ENCODE measurements at regions not wholly inside any gene's neighbourhood (a gene's known extent, or its start where the extent isn't known, plus 50 kb on each side); places are given as distances from the start of the nearest gene placed in this dataset.

DNA sequence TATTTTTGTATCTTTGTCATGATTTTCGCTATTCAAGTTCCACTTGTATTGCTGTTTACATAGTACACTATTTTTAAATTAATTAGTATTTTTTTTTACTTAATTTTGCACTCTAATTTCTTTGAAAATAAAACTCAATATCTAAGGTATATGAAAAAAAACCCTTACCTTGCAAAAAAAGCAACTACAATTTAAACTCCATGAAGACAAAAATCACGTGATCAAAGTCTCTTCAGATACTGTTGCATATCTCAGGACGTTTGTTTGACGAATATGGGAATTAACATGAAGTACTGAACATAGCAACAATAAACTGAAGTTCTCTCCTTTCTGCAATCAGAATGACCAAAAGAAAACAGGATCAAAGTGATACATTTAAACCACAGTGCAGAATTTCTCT is 968.4 kb upstream of the SEL1L start:
- H3K9me3 Mint-ChIP-seq: peaks cover 9% of the 10 kb centered on the region
- no peak overlapping the region for H3K4me3 Mint-ChIP-seq
- H3K36me3 Mint-ChIP-seq: peaks cover 2% of the 10 kb centered on the region; the same call in 1 of the 2 replicates
- no peak for DNase-seq (ENCODE audit: low spot score)
- no peak for ATAC-seq
- TF ChIP-seq, protein P1, sequence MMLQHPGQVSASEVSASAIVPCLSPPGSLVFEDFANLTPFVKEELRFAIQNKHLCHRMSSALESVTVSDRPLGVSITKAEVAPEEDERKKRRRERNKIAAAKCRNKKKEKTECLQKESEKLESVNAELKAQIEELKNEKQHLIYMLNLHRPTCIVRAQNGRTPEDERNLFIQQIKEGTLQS (CRISPR knock-in tag; conservative IDR thresholded peaks at IDR 0.05): no peak
- TF ChIP-seq TEAD1 (CRISPR knock-in tag; IDR thresholded peaks at IDR 0.05): no peak
- TF ChIP-seq, protein P2, sequence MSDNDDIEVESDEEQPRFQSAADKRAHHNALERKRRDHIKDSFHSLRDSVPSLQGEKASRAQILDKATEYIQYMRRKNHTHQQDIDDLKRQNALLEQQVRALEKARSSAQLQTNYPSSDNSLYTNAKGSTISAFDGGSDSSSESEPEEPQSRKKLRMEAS (CRISPR knock-in tag; IDR thresholded peaks at IDR 0.05): no peak
- TF ChIP-seq, protein P3, sequence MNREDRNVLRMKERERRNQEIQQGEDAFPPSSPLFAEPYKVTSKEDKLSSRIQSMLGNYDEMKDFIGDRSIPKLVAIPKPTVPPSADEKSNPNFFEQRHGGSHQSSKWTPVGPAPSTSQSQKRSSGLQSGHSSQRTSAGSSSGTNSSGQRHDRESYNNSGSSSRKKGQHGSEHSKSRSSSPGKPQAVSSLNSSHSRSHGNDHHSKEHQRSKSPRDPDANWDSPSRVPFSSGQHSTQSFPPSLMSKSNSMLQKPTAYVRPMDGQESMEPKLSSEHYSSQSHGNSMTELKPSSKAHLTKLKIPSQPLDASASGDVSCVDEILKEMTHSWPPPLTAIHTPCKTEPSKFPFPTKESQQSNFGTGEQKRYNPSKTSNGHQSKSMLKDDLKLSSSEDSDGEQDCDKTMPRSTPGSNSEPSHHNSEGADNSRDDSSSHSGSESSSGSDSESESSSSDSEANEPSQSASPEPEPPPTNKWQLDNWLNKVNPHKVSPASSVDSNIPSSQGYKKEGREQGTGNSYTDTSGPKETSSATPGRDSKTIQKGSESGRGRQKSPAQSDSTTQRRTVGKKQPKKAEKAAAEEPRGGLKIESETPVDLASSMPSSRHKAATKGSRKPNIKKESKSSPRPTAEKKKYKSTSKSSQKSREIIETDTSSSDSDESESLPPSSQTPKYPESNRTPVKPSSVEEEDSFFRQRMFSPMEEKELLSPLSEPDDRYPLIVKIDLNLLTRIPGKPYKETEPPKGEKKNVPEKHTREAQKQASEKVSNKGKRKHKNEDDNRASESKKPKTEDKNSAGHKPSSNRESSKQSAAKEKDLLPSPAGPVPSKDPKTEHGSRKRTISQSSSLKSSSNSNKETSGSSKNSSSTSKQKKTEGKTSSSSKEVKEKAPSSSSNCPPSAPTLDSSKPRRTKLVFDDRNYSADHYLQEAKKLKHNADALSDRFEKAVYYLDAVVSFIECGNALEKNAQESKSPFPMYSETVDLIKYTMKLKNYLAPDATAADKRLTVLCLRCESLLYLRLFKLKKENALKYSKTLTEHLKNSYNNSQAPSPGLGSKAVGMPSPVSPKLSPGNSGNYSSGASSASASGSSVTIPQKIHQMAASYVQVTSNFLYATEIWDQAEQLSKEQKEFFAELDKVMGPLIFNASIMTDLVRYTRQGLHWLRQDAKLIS (CRISPR knock-in tag; IDR thresholded peaks at IDR 0.05; ENCODE audit: borderline replicate concordance): no peak
- TF ChIP-seq ATF1 (CRISPR knock-in tag; IDR thresholded peaks at IDR 0.05): no peak
- no peak for TF ChIP-seq EMX1 (CRISPR knock-in tag; IDR thresholded peaks at IDR 0.05)
- ChIA-PET CTCF (no interaction called here), POLR2A (no interaction called here)
- no peaks in the 10 kb centered on the region for H3K27me3 Mint-ChIP-seq (ENCODE audit: low read depth)
- no peak overlapping the region for H3K27ac Mint-ChIP-seq
- no peaks in the 10 kb centered on the region for H3K4me1 Mint-ChIP-seq

DNA sequence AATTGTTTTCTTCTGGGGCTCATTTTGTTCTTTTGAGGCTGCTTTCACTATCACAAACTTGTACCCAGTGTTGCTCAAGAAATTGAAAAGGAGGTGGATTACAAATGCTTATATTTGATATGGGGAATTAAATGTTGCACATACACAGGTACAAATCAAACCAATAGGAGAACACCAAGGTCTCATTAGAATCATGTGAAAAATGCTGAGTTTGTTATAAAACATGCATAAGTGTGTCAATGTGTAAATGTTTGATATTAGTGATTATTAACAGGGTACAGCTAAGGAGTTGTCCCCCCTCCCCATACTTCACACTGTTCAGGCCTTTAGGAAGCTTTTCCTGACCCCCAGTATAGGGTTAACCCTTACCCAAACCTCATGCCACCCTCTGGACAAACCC is 971.2 kb upstream of the SEL1L start:
- Mint-ChIP-seq H3K27me3 (ENCODE audit: low read depth) (no peaks in the 10 kb centered on the region), H3K9me3 (peaks cover 24% of the 10 kb centered on the region), H3K36me3 (peaks cover 13% of the 10 kb centered on the region), H3K4me1 (peaks cover 3% of the 10 kb centered on the region), H3K27ac (no peak overlapping the region), H3K4me3 (no peak overlapping the region)
- ChIA-PET POLR2A (no interaction called here), CTCF (no interaction called here)
- no peak for DNase-seq (ENCODE audit: low spot score)
- no peak for ATAC-seq
- TF ChIP-seq CREB1 (CRISPR knock-in tag; IDR thresholded peaks at IDR 0.05) (no peak), MXD4 (CRISPR knock-in tag; IDR thresholded peaks at IDR 0.05; ENCODE audit: borderline replicate concordance) (no peak), GABPB1 (CRISPR knock-in tag; IDR thresholded peaks at IDR 0.05) (no peak), ZNF416 (CRISPR knock-in tag; IDR thresholded peaks at IDR 0.05) (no peak), ZNF219 (CRISPR knock-in tag; IDR thresholded peaks at IDR 0.05; ENCODE audit: borderline replicate concordance) (no peak), TCF7 (CRISPR knock-in tag; IDR thresholded peaks at IDR 0.05; ENCODE audit: low read depth) (no peak), ESRRA (CRISPR knock-in tag; IDR thresholded peaks at IDR 0.05; ENCODE audit: borderline replicate concordance) (no peak), ELF4 (CRISPR knock-in tag; IDR thresholded peaks at IDR 0.05; ENCODE audit: low read depth) (no peak)
- TF ChIP-seq, protein P4, sequence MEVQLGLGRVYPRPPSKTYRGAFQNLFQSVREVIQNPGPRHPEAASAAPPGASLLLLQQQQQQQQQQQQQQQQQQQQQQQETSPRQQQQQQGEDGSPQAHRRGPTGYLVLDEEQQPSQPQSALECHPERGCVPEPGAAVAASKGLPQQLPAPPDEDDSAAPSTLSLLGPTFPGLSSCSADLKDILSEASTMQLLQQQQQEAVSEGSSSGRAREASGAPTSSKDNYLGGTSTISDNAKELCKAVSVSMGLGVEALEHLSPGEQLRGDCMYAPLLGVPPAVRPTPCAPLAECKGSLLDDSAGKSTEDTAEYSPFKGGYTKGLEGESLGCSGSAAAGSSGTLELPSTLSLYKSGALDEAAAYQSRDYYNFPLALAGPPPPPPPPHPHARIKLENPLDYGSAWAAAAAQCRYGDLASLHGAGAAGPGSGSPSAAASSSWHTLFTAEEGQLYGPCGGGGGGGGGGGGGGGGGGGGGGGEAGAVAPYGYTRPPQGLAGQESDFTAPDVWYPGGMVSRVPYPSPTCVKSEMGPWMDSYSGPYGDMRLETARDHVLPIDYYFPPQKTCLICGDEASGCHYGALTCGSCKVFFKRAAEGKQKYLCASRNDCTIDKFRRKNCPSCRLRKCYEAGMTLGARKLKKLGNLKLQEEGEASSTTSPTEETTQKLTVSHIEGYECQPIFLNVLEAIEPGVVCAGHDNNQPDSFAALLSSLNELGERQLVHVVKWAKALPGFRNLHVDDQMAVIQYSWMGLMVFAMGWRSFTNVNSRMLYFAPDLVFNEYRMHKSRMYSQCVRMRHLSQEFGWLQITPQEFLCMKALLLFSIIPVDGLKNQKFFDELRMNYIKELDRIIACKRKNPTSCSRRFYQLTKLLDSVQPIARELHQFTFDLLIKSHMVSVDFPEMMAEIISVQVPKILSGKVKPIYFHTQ (CRISPR knock-in tag; IDR thresholded peaks at IDR 0.05): no peak
- TF ChIP-seq, protein P5, sequence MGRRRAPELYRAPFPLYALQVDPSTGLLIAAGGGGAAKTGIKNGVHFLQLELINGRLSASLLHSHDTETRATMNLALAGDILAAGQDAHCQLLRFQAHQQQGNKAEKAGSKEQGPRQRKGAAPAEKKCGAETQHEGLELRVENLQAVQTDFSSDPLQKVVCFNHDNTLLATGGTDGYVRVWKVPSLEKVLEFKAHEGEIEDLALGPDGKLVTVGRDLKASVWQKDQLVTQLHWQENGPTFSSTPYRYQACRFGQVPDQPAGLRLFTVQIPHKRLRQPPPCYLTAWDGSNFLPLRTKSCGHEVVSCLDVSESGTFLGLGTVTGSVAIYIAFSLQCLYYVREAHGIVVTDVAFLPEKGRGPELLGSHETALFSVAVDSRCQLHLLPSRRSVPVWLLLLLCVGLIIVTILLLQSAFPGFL (CRISPR knock-in tag; IDR thresholded peaks at IDR 0.05; ENCODE audit: borderline replicate concordance): no peak
- TF ChIP-seq, protein P6, sequence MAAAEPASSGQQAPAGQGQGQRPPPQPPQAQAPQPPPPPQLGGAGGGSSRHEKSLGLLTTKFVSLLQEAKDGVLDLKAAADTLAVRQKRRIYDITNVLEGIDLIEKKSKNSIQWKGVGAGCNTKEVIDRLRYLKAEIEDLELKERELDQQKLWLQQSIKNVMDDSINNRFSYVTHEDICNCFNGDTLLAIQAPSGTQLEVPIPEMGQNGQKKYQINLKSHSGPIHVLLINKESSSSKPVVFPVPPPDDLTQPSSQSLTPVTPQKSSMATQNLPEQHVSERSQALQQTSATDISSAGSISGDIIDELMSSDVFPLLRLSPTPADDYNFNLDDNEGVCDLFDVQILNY (CRISPR knock-in tag; IDR thresholded peaks at IDR 0.05): no peak
- TF ChIP-seq, protein P7, sequence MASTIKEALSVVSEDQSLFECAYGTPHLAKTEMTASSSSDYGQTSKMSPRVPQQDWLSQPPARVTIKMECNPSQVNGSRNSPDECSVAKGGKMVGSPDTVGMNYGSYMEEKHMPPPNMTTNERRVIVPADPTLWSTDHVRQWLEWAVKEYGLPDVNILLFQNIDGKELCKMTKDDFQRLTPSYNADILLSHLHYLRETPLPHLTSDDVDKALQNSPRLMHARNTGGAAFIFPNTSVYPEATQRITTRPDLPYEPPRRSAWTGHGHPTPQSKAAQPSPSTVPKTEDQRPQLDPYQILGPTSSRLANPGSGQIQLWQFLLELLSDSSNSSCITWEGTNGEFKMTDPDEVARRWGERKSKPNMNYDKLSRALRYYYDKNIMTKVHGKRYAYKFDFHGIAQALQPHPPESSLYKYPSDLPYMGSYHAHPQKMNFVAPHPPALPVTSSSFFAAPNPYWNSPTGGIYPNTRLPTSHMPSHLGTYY (CRISPR knock-in tag; IDR thresholded peaks at IDR 0.05): no peak
- TF ChIP-seq, protein P8, sequence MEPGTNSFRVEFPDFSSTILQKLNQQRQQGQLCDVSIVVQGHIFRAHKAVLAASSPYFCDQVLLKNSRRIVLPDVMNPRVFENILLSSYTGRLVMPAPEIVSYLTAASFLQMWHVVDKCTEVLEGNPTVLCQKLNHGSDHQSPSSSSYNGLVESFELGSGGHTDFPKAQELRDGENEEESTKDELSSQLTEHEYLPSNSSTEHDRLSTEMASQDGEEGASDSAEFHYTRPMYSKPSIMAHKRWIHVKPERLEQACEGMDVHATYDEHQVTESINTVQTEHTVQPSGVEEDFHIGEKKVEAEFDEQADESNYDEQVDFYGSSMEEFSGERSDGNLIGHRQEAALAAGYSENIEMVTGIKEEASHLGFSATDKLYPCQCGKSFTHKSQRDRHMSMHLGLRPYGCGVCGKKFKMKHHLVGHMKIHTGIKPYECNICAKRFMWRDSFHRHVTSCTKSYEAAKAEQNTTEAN (CRISPR knock-in tag; IDR thresholded peaks at IDR 0.05): no peak
- TF ChIP-seq, protein P9, sequence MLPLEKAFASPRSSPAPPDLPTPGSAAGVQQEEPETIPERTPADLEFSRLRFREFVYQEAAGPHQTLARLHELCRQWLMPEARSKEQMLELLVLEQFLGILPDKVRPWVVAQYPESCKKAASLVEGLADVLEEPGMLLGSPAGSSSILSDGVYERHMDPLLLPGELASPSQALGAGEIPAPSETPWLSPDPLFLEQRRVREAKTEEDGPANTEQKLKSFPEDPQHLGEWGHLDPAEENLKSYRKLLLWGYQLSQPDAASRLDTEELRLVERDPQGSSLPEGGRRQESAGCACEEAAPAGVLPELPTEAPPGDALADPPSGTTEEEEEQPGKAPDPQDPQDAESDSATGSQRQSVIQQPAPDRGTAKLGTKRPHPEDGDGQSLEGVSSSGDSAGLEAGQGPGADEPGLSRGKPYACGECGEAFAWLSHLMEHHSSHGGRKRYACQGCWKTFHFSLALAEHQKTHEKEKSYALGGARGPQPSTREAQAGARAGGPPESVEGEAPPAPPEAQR (CRISPR knock-in tag; IDR thresholded peaks at IDR 0.05): no peak
- TF ChIP-seq, protein P10, sequence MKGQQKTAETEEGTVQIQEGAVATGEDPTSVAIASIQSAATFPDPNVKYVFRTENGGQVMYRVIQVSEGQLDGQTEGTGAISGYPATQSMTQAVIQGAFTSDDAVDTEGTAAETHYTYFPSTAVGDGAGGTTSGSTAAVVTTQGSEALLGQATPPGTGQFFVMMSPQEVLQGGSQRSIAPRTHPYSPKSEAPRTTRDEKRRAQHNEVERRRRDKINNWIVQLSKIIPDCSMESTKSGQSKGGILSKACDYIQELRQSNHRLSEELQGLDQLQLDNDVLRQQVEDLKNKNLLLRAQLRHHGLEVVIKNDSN (CRISPR knock-in tag; IDR thresholded peaks at IDR 0.05): no peak

All from WTC11 (cell line).